DMS79 (cell line): ENCODE measurements at regions not wholly inside any gene's neighbourhood (a gene's known extent, or its start where the extent isn't known, plus 50 kb on each side); places are given as distances from the start of the nearest gene placed in this dataset.

Source experiments
- DNase-seq: peaks from one replicate; lab custom pipeline; 2025; lab: John Stamatoyannopoulos, UW

DNA sequence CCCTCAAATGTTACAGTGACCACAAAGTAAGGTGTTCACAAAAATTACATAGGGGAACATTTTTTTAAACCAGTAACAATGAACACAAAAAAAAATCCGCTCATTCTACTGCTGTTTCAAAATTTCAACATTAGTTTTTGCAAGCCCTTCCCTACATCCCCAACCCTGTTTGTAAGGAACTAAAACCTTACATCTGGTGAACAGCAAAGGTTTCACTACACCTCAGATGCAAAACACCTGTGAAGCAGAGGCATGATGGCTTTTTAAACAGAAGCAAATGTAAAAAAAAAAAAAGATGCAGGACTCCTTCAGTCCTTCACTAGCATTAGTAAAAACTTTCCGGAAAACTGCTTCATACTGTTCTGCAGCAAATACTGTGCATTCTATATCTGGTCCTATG, 50.0 kb upstream of the API5 start:
- no peak for DNase-seq
